SKM-1 (cell line): ENCODE measurements at regions not wholly inside any gene's neighbourhood (a gene's known extent, or its start where the extent isn't known, plus 50 kb on each side); places are given as distances from the start of the nearest gene placed in this dataset.

Experiments used
- DNase-seq: peaks from one replicate; lab custom pipeline; 2025; ENCODE audit not compliant: unreplicated experiment; lab: John Stamatoyannopoulos, UW

- no peak for DNase-seq
These were observed 187.0 kb upstream of the FOXQ1 start for GRCh38 chr6:1124885-1125284.

GRCh38 chr6:1123386-1124375, 188.2 kb upstream of the FOXQ1 start:
- no peak for DNase-seq

GRCh38 chr6:1122083-1122482, 189.8 kb upstream of the FOXQ1 start:
- DNase-seq, result no peak

GRCh38 chr6:1118287-1118647, 193.6 kb upstream of the FOXQ1 start:
- no peak for DNase-seq

GRCh38 chr6:1117530-1118286, 194.2 kb upstream of the FOXQ1 start:
- DNase-seq, result no peak

GRCh38 chr6:1116149-1116548, 195.7 kb upstream of the FOXQ1 start:
- DNase-seq, result no peak

- no peak for DNase-seq
These were observed 197.9 kb upstream of the FOXQ1 start for GRCh38 chr6:1113916-1114540.

GRCh38 chr6:1111361-1111760, 200.5 kb upstream of the FOXQ1 start:
- no peak for DNase-seq

- no peak for DNase-seq
These were observed 201.0 kb upstream of the FOXQ1 start for GRCh38 chr6:1110941-1111349.

- no peak for DNase-seq
These were observed 201.7 kb upstream of the FOXQ1 start for GRCh38 chr6:1110164-1110563.

GRCh38 chr6:1109134-1109533, 202.8 kb upstream of the FOXQ1 start:
- no peak for DNase-seq

GRCh38 chr6:1108198-1108597, 203.7 kb upstream of the FOXQ1 start:
- no peak for DNase-seq

- no peak for DNase-seq
These were observed 204.3 kb upstream of the FOXQ1 start for GRCh38 chr6:1107578-1107977.

- DNase-seq, result no peak
These were observed 206.0 kb upstream of the FOXQ1 start for GRCh38 chr6:1105833-1106400.

- no peak for DNase-seq
These were observed 206.8 kb upstream of the FOXQ1 start for GRCh38 chr6:1104988-1105670.

GRCh38 chr6:1103945-1104623, 207.8 kb upstream of the FOXQ1 start:
- no peak for DNase-seq

- no peak for DNase-seq
These were observed 208.9 kb upstream of the FOXQ1 start for GRCh38 chr6:1103021-1103420.

GRCh38 chr6:1100269-1100668, 211.6 kb upstream of the FOXQ1 start:
- DNase-seq, result no peak

GRCh38 chr6:1099264-1099663, 212.6 kb upstream of the FOXQ1 start:
- no peak for DNase-seq
